CD8-positive, alpha-beta memory T cell (primary cell): ENCODE measurements at regions not wholly inside any gene's neighbourhood (a gene's known extent, or its start where the extent isn't known, plus 50 kb on each side); places are given as distances from the start of the nearest gene placed in this dataset.

Experiments used
- CTCF ChIA-PET: fragments of 350-600 bp; sonication (Branson Sonifier 250); formaldehyde crosslinking; loops from one replicate; lab custom pipeline; 2021; ENCODE audit warnings: antibody characterized with exemption; lab: Charles Lee
- POLR2A ChIA-PET: fragments of 350-600 bp; sonication (Branson Sonifier 250); formaldehyde crosslinking; loops from one replicate; lab custom pipeline; 2021; ENCODE audit warnings: antibody characterized with exemption; lab: Charles Lee
- DNase-seq, 5 donors: peaks; one replicate each; pipeline versions ENCODE4 v3.0.0 to v3.0.0-alpha.2; 2020 to 2022; ENCODE audit warnings: mixed read lengths in 1 of 5
- H3K27ac ChIP-seq: one replicate; pipeline ENCODE4 v1.7.0; 2013; ENCODE audit warnings: low read depth, mild to moderate bottlenecking, low read length, moderate library complexity
- H3K27me3 ChIP-seq: 2 replicates; pipeline ENCODE4 v1.7.0; 2013; ENCODE audit warnings: low read length, mild to moderate bottlenecking; ENCODE audit not compliant: insufficient read depth, poor library complexity, severe bottlenecking
- H3K36me3 ChIP-seq: 2 replicates; pipeline ENCODE4 v1.7.0; 2013; ENCODE audit warnings: mild to moderate bottlenecking, low read length, moderate library complexity; ENCODE audit not compliant: insufficient read depth
- H3K4me1 ChIP-seq: 2 replicates; pipeline ENCODE4 v1.7.0; 2013; ENCODE audit warnings: mild to moderate bottlenecking, low read length, moderate library complexity; ENCODE audit not compliant: insufficient read depth
- H3K4me3 ChIP-seq: 2 replicates; pipeline ENCODE4 v1.7.0; 2013; ENCODE audit warnings: mild to moderate bottlenecking, low read length
- H3K9me3 ChIP-seq: 2 replicates; pipeline ENCODE4 v1.7.0; 2013; ENCODE audit warnings: mild to moderate bottlenecking, low read length
- H3K27ac Mint-ChIP-seq, 8 donors: one replicate each; pipeline ENCODE4 v1.8.0; 2020 to 2021; ENCODE audit warnings: mixed read lengths in 8 of 8, mild to moderate bottlenecking in 6 of 8, inconsistent platforms in 3 of 8, moderate library complexity in 3 of 8
- H3K27me3 Mint-ChIP-seq, 2 donors: one replicate each; pipeline ENCODE4 v1.8.0; 2020 to 2021; ENCODE audit warnings: mixed read lengths in 2 of 2, mild to moderate bottlenecking in 1 of 2, moderate library complexity in 1 of 2
- H3K36me3 Mint-ChIP-seq, 3 donors: one replicate each; pipeline ENCODE4 v1.8.0; 2020 to 2021; ENCODE audit warnings: mixed read lengths in 3 of 3, inconsistent platforms in 1 of 3, mild to moderate bottlenecking in 1 of 3
- H3K4me1 Mint-ChIP-seq, 3 donors: one replicate each; pipeline ENCODE4 v1.8.0; 2020 to 2021; ENCODE audit warnings: mixed read lengths in 3 of 3, inconsistent platforms in 1 of 3, mild to moderate bottlenecking in 1 of 3
- H3K4me3 Mint-ChIP-seq, 7 donors: one replicate each; pipeline ENCODE4 v1.8.0; 2020 to 2021; ENCODE audit warnings: mixed read lengths in 7 of 7, mild to moderate bottlenecking in 6 of 7, moderate library complexity in 4 of 7, inconsistent platforms in 2 of 7
- H3K9me3 Mint-ChIP-seq, 5 donors: one replicate each; pipeline ENCODE4 v1.8.0; 2020 to 2022; ENCODE audit warnings: mixed read lengths in 5 of 5, mild to moderate bottlenecking in 3 of 5, moderate library complexity in 2 of 5, inconsistent platforms in 1 of 5

DNA sequence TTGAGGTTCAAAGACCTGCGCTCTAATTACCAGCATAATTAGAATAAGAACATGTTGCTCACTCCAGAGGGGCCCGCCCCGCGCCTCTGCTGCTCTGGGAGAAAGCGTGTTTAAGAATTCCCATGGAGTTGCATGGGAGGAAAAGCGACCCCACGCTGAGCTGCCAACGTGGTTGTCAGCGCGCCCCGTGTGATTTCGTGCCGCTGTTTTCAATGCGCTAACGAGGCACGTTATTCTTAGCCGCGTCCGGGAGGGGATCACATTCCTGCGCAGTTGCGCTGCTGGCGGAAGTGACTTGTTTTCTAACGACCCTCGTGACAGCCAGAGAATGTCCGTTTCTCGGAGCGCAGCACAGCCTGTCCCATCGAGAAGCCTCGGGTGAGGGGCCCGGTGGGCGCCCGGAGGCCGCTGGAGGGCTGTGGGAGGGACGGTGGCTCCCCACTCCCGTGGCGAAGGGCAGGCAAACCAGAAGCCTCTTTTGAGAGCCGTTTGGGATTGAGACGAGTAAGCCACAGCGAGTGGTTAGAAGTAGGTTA, 173.8 kb upstream of the SOX1 start:
- no peak for DNase-seq
- CTCF ChIA-PET: no interaction called here
- Histone ChIP-seq H3K4me1 (no peaks in the 10 kb centered on the region), H3K4me3 (no peak overlapping the region), H3K36me3 (no peaks in the 10 kb centered on the region), H3K27ac (no peak overlapping the region), H3K27me3 (peaks cover 5% of the 10 kb centered on the region), H3K9me3 (no peaks in the 10 kb centered on the region)
- H3K27me3 Mint-ChIP-seq: peaks cover 14 to 44% of the 10 kb centered on the region in 2 donors
- peaks cover 1 to 11% (median 5%) of the 10 kb centered on the region in 5 donors for H3K9me3 Mint-ChIP-seq
- POLR2A ChIA-PET: no interaction called here
- no peak overlapping the region for H3K27ac Mint-ChIP-seq
- H3K4me3 Mint-ChIP-seq: no peak overlapping the region
- no peaks in the 10 kb centered on the region for H3K36me3 Mint-ChIP-seq
- H3K4me1 Mint-ChIP-seq: no peaks in the 10 kb centered on the region

DNA sequence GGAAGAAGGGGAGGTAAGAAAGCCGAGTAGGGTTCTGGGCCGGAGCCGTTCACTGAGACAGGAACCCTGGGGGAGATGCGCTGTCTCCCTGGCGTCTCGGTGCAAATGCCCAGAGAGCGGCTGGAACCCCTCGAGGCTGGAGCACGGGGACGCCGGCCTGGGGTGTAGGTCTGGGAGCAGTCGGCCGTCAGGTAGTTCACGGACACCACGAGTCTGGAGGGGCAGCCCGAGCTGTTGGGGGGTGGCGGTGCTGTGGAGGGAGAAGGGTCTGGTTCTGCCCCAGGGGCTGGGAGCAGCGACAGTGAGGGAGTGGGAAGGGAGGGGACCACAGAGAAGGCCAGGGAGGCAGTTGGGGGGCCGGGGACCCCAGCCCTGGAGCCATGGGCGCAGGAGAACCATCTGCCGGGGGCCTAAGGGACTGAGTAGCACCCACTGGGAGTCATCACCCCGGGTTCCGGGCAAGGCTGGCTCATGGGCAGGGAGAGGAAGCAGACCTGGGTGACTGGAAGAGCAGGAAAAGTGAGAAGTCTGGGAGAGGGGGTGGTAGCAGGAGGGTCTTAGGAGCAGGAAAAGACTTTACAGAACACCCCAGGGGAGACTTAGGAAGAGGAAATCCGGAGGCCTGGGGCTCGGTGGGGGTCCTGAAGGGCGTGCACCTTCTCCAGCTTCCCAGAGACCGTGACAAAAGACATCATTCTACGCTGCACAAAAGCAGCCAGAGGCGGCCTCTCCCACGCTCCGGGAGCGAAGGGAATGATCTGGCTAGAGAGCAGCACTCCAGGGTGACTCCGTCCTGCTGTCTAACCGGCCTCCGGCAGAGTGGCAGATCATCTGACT, 173.1 kb upstream of the SOX1 start:
- no peaks in the 10 kb centered on the region for H3K4me1 ChIP-seq
- no peaks in the 10 kb centered on the region for H3K9me3 ChIP-seq
- H3K4me3 ChIP-seq: no peak overlapping the region
- Mint-ChIP-seq H3K9me3 (peaks cover 1 to 11% (median 5%) of the 10 kb centered on the region in 5 donors), H3K27ac (no peak overlapping the region), H3K27me3 (peaks cover 14 to 44% of the 10 kb centered on the region in 2 donors), H3K4me3 (no peak overlapping the region), H3K4me1 (no peaks in the 10 kb centered on the region), H3K36me3 (no peaks in the 10 kb centered on the region)
- H3K27ac ChIP-seq: no peak overlapping the region
- ChIA-PET POLR2A (no interaction called here), CTCF (no interaction called here)
- no peak for DNase-seq
- H3K36me3 ChIP-seq: no peaks in the 10 kb centered on the region
- peaks cover 5% of the 10 kb centered on the region for H3K27me3 ChIP-seq

DNA sequence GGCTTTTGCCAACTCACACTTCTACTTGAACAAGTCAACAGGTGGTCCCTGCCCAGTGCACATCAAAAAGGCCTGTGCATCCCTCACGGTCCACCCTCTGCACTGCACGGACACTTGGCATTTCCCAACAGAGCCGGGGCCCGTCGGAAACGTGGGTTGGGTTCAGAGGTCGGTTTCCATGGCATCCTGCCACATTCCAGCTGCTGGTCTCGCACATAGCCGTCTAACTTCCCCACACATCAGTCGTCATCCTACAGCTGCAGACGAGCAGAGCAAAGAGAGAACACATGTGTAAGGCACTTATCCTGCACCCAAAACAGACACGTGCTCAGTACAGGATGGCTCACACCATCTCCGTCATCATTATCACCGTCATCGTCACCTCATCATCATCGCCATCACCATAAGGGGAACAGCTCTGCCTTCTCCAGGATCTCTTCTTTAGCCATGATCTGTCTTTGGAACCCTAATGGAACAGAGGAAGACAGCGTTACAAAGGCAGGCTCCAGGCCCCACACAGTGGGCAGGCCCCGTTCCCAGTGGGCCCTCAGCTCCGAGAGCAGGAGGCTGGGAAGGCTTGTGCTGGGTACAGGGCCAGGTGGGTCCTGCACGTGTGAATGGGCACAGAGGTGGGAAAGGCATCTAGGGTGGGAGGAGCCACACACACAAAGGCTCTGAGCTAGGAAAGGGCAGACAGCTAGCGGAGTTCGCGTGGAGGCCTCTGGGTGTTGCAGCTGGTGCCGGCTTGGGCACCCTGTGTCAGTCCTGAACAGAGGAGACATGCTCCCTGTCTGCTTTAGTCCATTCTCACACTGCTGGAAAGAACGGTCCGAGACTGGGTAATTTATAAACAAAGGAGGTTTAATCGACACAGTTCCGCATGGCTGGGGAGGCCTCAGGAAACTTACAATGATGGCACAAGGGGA, 170.8 kb upstream of the SOX1 start:
- Histone ChIP-seq H3K9me3 (no peaks in the 10 kb centered on the region), H3K27ac (no peak overlapping the region), H3K27me3 (peaks cover 5% of the 10 kb centered on the region), H3K36me3 (no peaks in the 10 kb centered on the region), H3K4me3 (no peak overlapping the region), H3K4me1 (no peaks in the 10 kb centered on the region)
- Mint-ChIP-seq H3K27ac (no peak overlapping the region), H3K4me3 (no peak overlapping the region), H3K9me3 (peaks cover 1 to 11% (median 5%) of the 10 kb centered on the region in 5 donors), H3K4me1 (no peaks in the 10 kb centered on the region), H3K36me3 (no peaks in the 10 kb centered on the region), H3K27me3 (peaks cover 11 to 35% of the 10 kb centered on the region in 2 donors)
- ChIA-PET CTCF (no interaction called here), POLR2A (no interaction called here)
- DNase-seq: no peak

DNA sequence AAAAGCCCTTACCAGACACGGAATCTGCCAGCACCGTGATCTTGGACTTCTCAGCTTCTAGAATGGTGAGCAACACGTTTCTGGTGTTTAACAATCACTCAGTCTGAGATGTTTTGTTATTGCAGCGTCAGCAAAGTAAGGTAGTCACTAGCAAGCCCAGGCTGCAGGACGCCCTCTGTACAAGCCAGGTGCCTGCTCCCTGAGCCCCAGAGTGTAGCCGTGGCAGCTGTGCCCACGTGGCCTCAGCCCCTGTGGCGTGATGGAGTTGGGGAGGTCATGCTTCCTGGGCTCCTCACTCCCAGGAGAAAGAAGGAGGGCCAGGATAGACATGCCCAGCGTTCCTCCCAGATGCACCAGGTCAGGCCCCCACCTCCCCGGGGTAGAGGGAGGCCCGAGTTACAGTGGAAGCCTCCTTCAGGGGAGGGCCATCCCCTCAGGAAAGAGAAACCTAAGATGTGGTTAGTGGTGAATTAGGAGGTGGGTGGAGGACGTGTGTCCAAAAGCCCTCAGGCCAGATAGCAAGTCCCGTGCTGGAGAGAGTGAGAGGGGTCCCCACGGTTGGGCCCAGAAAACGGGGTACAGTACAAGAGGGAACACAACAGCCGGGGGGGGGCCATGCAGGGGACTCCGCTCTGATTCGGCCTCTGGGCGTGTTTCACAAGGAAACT, 169.6 kb upstream of the SOX1 start:
- ChIA-PET CTCF (no interaction called here), POLR2A (no interaction called here)
- Mint-ChIP-seq H3K4me1 (no peaks in the 10 kb centered on the region), H3K27ac (peak overlapping the region in 1 of 8 donors; percentile 64), H3K27me3 (peaks cover 9 to 27% of the 10 kb centered on the region in 2 donors), H3K36me3 (no peaks in the 10 kb centered on the region), H3K9me3 (peaks cover 0 to 10% (median 3%) of the 10 kb centered on the region in 5 donors), H3K4me3 (no peak overlapping the region)
- H3K4me1 ChIP-seq: no peaks in the 10 kb centered on the region
- H3K27ac ChIP-seq: no peak overlapping the region
- H3K36me3 ChIP-seq: no peaks in the 10 kb centered on the region
- H3K4me3 ChIP-seq: no peak overlapping the region
- DNase-seq: no peak
- H3K9me3 ChIP-seq: no peaks in the 10 kb centered on the region
- H3K27me3 ChIP-seq: peaks cover 5% of the 10 kb centered on the region

DNA sequence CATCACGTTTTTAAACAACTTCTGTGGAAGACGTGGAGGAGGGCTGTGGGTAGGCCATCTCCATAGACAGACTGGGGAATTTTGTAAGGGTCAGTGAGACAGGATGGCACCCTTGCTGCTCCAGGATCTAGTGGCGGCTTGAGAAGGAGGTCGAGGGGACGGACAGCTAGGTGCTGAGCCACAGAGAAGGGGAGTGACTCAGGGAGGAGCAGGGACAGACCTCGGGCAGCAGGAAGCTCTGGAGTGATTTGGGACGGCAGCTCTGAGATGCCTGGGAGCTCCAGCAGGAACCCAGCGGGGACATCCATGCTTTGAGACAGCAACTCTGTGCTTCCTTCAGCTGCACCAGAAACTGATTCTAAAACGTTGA, 169.1 kb upstream of the SOX1 start:
- H3K36me3 ChIP-seq: no peaks in the 10 kb centered on the region
- ChIA-PET POLR2A (no interaction called here), CTCF (no interaction called here)
- Mint-ChIP-seq H3K27ac (peak overlapping the region in 1 of 8 donors; percentile 64), H3K27me3 (peaks cover 6 to 22% of the 10 kb centered on the region in 2 donors), H3K4me3 (no peak overlapping the region), H3K36me3 (no peaks in the 10 kb centered on the region), H3K4me1 (no peaks in the 10 kb centered on the region), H3K9me3 (peaks cover 0 to 6% (median 1%) of the 10 kb centered on the region in 5 donors)
- no peak for DNase-seq
- H3K27me3 ChIP-seq: peaks cover 5% of the 10 kb centered on the region
- no peak overlapping the region for H3K27ac ChIP-seq
- H3K4me1 ChIP-seq: no peaks in the 10 kb centered on the region
- no peaks in the 10 kb centered on the region for H3K9me3 ChIP-seq
- no peak overlapping the region for H3K4me3 ChIP-seq

DNA sequence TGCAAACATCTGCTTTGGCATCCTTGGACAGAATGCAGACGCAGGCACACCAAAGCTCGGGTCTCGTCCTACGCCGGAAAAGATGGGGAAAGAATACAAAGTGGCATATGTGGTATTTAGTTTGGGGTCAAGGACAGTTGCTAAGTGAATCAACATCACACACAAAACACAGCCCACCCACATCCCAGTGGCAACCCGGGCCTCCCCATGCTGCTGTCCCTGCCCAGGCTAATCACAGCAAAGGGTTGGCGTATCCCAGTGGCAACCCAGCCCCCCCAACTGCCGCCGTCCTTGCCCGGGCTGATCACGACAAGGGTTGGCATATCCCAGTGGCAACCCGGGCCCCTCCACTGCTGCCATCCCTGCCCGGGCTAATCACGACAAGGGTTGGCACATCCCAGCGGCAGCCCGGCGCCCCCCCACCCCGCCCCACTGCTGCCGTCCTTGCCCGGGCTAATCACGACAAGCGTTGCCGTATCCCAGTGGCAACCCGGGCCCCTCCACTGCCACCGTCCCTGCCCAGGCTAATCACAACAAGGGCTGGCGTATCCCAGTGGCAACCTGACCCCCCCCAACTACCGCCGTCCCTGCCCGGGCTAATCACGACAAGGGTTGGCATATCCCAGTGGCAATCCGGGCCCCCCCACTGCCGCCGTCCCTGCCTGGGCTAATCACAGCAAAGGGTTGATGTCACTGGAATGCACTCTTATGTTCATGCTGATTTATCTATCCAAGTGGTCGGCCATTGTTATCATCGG, 167.8 kb upstream of the SOX1 start:
- no peak for DNase-seq
- Histone ChIP-seq H3K9me3 (no peaks in the 10 kb centered on the region), H3K4me3 (no peak overlapping the region), H3K36me3 (no peaks in the 10 kb centered on the region), H3K4me1 (no peaks in the 10 kb centered on the region), H3K27me3 (peaks cover 1% of the 10 kb centered on the region), H3K27ac (no peak overlapping the region)
- H3K36me3 Mint-ChIP-seq: no peaks in the 10 kb centered on the region
- H3K27ac Mint-ChIP-seq: no peak overlapping the region
- H3K4me1 Mint-ChIP-seq: no peaks in the 10 kb centered on the region
- CTCF ChIA-PET: no interaction called here
- POLR2A ChIA-PET: no interaction called here
- H3K27me3 Mint-ChIP-seq: peaks cover 6 to 14% of the 10 kb centered on the region in 2 donors
- H3K9me3 Mint-ChIP-seq: peaks cover 0 to 6% (median 0%) of the 10 kb centered on the region in 5 donors
- no peak overlapping the region for H3K4me3 Mint-ChIP-seq

DNA sequence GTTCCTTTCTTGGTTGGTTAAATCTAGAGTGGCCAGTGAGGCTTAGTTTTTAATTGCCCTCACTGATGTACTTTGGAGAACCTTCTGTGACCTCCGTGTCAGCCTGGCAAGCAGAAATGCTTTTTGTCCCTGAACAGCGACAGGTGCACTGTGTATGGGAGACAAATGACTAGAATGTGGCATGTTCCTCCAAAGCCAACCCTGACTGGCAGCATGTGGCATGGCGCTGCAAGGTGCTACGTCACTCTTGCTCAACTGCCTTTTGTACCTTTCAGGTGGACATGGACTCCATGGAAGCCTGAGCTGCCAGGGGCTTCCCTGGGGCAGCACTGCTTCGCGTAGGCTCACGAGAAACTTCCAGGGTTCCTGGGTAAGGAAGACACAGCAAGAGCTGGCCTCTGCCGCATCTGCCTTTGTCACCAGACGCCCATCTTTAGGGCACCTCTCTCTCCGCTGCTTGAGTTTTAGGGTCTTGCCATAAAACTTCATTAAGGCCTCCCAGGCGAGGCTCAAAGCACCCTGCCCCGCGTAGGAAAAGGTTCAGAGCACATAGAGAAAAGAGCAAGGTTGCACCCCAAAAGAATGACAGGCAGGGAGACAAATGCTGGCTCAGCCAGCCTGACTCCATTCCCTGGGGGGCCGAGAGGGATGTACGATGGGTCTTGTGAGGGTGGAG, 167.1 kb upstream of the SOX1 start:
- Mint-ChIP-seq H3K4me3 (no peak overlapping the region), H3K9me3 (peaks cover 0 to 5% (median 0%) of the 10 kb centered on the region in 5 donors), H3K36me3 (no peaks in the 10 kb centered on the region), H3K4me1 (no peaks in the 10 kb centered on the region), H3K27me3 (peaks cover 6 to 8% of the 10 kb centered on the region in 2 donors), H3K27ac (no peak overlapping the region)
- CTCF ChIA-PET: no interaction called here
- no peaks in the 10 kb centered on the region for H3K4me1 ChIP-seq
- no peak for DNase-seq
- H3K27ac ChIP-seq: no peak overlapping the region
- no peaks in the 10 kb centered on the region for H3K27me3 ChIP-seq
- no peaks in the 10 kb centered on the region for H3K36me3 ChIP-seq
- POLR2A ChIA-PET: no interaction called here
- H3K9me3 ChIP-seq: no peaks in the 10 kb centered on the region
- no peak overlapping the region for H3K4me3 ChIP-seq
